BJ (cell line): ENCODE measurements at regions not wholly inside any gene's neighbourhood (a gene's known extent, or its start where the extent isn't known, plus 50 kb on each side); places are given as distances from the start of the nearest gene placed in this dataset.

ENCODE experiments used
- CTCF ChIA-PET: fragments of 350-600 bp; formaldehyde crosslinking; extraction: SDS; loops from one replicate; lab custom pipeline; 2021; ENCODE audit warnings: antibody characterized with exemption, inconsistent platforms; lab: Yijun Ruan, JAX
- POLR2A ChIA-PET: fragments of 300-600 bp; sonication (Branson Sonifier 250); formaldehyde crosslinking; extraction: SDS; loops from one replicate; lab custom pipeline; 2021; ENCODE audit warnings: antibody characterized with exemption; lab: Charles Lee
- DNase-seq: peaks from one replicate; pipeline ENCODE4 v3.0.0-alpha.2; 2011; ENCODE audit warnings: low read depth
- H3K27me3 ChIP-seq: 2 replicates; pipeline ENCODE4 v1.6.0; 2011; ENCODE audit warnings: low read length; ENCODE audit not compliant: control insufficient read depth, insufficient read depth
- H3K36me3 ChIP-seq: 2 replicates; pipeline ENCODE4 v1.5.1; 2011; ENCODE audit warnings: low read length; ENCODE audit not compliant: control insufficient read depth, insufficient read depth
- H3K4me3 ChIP-seq: 2 replicates; pipeline ENCODE4 v1.5.1; 2011; ENCODE audit warnings: low read depth, mild to moderate bottlenecking, control low read depth, low read length
- CTCF ChIP-seq: IDR thresholded peaks from 2 replicates; pipeline ENCODE4 v1.5.1; 2011; ENCODE audit warnings: low read depth, mild to moderate bottlenecking, control low read depth, inconsistent platforms, low read length, moderate library complexity; ENCODE audit not compliant: insufficient read depth

DNA sequence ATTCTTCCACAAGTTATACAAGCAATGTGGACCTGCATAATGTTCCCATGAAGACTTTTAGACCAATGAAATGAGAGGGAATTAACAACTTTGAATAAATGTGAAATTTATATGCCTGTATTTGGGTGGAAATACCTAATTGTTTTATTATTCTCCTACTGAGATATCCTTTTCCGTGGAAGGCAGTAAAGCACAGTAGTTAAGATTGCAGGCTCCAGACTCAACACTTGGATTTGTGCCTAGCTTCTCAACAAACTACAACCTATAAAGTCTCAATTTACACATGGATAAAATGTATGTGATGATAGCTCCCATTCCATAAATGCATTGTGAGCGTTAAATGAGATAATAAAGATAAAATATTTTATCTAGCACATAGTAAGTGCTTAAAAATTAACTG, 857.8 kb downstream of the CENPC start:
- no peak for TF ChIP-seq CTCF
- ChIA-PET CTCF (no interaction called here), POLR2A (no interaction called here)

GRCh38 chr4:66681962-66682361, 863.3 kb downstream of the CENPC start:
- ChIA-PET POLR2A (no interaction called here), CTCF (no interaction called here)
- Histone ChIP-seq H3K27me3 (no peaks in the 10 kb centered on the region), H3K36me3 (no peaks in the 10 kb centered on the region), H3K4me3 (no peak overlapping the region)
- no peak for DNase-seq
- no peak for TF ChIP-seq CTCF

More for the DNA sequence above, 857.8 kb downstream of the CENPC start:
- no peak for DNase-seq
- Histone ChIP-seq H3K4me3 (no peak overlapping the region), H3K27me3 (no peaks in the 10 kb centered on the region), H3K36me3 (no peaks in the 10 kb centered on the region)

- ChIA-PET CTCF (no interaction called here), POLR2A (no interaction called here)
- no peak overlapping the region for H3K4me3 ChIP-seq
- no peak for TF ChIP-seq CTCF
- H3K27me3 ChIP-seq: no peaks in the 10 kb centered on the region
- H3K36me3 ChIP-seq: no peaks in the 10 kb centered on the region
- no peak for DNase-seq
These were observed 878.1 kb downstream of the CENPC start for GRCh38 chr4:66667249-66667648.

GRCh38 chr4:66662620-66663019, 882.7 kb downstream of the CENPC start:
- Histone ChIP-seq H3K4me3 (no peak overlapping the region), H3K36me3 (no peaks in the 10 kb centered on the region), H3K27me3 (no peaks in the 10 kb centered on the region)
- no peak for DNase-seq
- CTCF ChIA-PET: interaction anchor here (0.9 kb wide), 1 partner anchor 11 kb away, joined by 3 read pairs; no protein-coding TSS in a partner anchor
- POLR2A ChIA-PET: no interaction called here
- TF ChIP-seq CTCF: no peak

GRCh38 chr4:66658809-66659208, 886.5 kb downstream of the CENPC start:
- ChIA-PET POLR2A (no interaction called here), CTCF (no interaction called here)
- H3K4me3 ChIP-seq: no peak overlapping the region
- TF ChIP-seq CTCF: no peak
- H3K36me3 ChIP-seq: no peaks in the 10 kb centered on the region
- H3K27me3 ChIP-seq: no peaks in the 10 kb centered on the region
- DNase-seq: no peak
